GM12872 (cell line): ENCODE measurements at regions not wholly inside any gene's neighbourhood (a gene's known extent, or its start where the extent isn't known, plus 50 kb on each side); places are given as distances from the start of the nearest gene placed in this dataset.

Source experiments
- TF ChIP-seq, protein P1 (sequence below): IDR thresholded peaks from 3 replicates; pipeline ENCODE4 v1.5.1; 2011; ENCODE audit warnings: low read depth, mild to moderate bottlenecking, low read length, moderate library complexity; ENCODE audit not compliant: insufficient read depth

DNA sequence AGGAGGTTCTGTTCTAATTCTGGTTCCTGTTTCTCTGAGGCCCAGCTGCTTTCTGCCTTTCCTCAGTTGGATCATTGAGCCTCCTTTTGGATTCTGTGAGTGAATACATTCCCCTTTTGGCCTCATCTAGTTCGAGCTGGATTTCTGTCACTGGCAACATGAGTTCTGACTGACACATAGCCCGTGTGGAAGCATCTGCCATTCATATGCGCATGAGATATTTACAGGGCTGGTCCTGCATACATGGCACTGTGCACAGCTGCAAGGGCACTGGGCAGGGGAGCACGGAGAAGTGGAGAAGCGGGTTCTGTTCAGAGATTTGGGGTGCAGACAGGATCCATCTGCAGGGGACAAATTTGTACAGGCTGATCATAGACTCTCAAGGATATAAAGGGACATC is 352.8 kb downstream of the RPS24 start:
- TF ChIP-seq, protein P1, sequence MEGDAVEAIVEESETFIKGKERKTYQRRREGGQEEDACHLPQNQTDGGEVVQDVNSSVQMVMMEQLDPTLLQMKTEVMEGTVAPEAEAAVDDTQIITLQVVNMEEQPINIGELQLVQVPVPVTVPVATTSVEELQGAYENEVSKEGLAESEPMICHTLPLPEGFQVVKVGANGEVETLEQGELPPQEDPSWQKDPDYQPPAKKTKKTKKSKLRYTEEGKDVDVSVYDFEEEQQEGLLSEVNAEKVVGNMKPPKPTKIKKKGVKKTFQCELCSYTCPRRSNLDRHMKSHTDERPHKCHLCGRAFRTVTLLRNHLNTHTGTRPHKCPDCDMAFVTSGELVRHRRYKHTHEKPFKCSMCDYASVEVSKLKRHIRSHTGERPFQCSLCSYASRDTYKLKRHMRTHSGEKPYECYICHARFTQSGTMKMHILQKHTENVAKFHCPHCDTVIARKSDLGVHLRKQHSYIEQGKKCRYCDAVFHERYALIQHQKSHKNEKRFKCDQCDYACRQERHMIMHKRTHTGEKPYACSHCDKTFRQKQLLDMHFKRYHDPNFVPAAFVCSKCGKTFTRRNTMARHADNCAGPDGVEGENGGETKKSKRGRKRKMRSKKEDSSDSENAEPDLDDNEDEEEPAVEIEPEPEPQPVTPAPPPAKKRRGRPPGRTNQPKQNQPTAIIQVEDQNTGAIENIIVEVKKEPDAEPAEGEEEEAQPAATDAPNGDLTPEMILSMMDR = no peak

DNA sequence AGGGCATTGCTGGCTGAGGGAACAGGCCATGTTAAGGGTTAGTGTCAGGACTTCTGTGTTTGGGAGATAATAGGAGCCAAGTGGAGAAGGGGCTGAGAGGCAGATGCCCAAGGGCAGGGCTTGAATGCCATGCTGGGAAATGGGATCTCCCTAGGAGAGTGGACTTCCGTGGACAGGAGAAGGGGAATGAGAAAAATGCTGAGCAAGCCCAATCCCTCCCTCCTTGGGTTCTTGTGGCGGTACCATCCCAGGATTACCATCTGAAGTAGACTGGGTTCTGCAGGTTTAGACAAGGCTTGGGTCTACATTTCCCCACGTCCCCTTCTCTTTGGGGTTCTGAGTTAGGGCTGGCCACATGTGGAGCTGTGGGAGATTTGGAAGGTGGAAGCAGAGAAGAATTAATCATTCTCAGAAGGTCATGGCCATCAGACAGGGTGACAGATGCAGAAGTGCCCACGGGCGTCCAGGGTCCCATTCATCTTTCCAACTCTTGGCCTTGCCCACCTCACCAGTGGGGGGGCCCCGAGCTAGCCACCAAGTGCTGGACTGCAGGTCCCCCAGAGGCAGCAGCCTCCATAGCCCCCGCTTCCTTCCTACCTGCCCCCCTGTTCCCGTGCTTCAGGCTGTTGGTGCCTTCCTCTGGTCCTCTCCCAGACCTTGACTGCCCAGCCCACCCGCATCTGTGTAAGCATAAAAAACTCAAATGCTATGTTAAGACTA is 354.8 kb downstream of the RPS24 start:
- TF ChIP-seq, protein P1 = no peak

DNA sequence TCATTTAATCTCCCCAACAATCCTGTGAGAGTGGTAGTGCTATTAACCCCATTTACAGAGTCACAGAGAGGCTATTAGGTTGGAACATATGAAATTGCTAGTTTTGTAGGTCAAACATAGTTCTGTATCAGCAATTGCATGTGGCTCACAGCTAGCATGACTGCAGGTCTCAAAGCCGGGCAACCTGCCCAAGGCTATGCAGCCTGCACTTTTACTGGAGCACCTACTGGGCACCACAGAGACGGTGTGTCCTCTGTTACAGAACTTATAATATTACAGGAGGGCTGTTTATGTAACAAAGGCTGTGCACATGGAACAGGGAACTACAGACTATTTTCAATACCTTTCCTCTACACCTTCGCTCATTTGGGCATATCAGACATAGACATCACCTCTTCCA is 355.8 kb downstream of the RPS24 start:
- TF ChIP-seq, protein P1 = no peak

DNA sequence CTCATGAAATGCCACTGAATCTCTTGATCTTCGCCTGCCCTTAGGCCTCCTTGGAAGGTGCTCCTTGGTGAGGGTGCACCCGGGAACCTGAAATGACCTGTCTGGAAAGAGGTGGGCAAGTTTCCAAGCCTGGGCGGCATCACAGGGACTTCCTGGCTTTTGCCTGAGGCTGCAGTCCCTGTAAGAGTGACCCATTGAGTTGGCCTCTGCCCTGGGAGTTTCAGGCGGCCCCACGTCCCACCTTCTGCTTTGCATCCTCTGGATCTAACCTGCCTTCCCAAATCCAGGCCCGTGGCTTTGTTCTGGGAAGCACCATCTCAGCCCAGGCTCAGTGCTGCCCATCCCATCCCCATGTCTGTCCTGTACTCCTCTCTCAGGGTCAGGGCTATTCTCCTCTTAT is 356.4 kb downstream of the RPS24 start:
- TF ChIP-seq, protein P1 = no peak

DNA sequence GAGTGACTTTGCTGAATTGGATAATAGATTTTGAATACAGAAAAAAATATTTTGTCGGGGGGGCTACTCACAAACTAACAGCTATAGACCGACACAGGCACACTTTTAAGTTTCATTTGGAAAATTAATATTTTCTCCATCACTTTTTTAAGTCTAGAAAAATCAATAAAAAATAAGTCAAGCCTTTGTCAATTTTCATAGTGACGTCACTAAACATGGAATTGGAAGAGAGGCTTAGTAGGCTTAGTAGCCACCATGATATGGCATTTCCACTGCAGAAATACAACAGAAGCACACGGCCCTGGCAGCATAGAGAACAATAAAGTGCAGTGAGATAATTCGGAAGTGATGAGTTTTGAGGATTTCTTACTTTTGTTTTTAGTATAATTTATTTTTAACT is 357.2 kb downstream of the RPS24 start:
- TF ChIP-seq, protein P1 = no peak

DNA sequence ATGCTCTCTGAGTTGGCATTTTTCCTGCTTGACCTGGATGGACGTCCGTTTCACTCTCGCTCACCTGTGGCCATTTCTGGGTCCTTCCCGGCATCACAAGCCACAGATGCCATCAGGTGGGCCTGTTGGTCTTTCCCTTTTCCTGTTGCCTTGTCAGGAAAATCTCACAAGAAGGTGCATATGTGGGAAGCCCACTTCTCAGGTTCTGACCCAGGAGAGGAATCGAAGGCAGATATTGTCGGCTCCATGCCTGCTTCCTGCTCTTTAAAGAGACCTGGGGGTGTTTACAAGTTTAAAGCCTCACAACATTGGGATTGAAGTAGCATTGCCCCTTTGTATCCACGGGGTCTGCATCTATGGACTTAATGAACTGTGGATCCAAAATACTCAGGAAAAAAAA is 357.9 kb downstream of the RPS24 start:
- TF ChIP-seq, protein P1 = no peak

DNA sequence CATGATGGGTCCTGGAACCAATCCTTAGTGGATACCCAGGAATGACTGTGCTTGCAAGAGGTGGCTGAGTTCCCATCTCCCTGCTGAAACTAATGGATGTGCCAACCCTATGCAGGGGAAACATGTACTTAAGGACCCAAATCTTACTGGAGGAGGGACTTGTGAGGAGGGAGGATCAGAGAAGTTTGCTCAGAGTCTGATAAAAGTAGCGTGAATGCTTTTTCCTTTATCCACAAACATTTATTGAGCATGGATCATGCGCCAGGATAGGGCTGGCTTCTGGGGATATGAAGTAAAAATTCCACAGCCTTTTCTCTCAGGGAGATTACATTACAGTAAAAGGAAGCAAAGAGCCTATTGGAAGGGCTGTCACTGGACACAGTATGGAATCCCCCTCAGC is 358.5 kb downstream of the RPS24 start:
- TF ChIP-seq, protein P1 = no peak
